IMR-90 (cell line): ENCODE measurements at regions not wholly inside any gene's neighbourhood (a gene's known extent, or its start where the extent isn't known, plus 50 kb on each side); places are given as distances from the start of the nearest gene placed in this dataset.

Experiments used
- ATAC-seq: fragments of 200-7000 bp; cut with Tn5 transposase; 2 replicates; pipeline ENCODE4 v1.9.1; 2020; ENCODE audit warnings: low read depth, mild to moderate bottlenecking, moderate library complexity
- BruUV-seq: library from RNA; stranded (reverse); fragments of 400-500 nt; replicated peaks from 2 replicates; lab custom pipeline; 2021; lab: Mats Ljungman, UMichigan
- CTCF ChIA-PET: fragments of 300-600 bp; formaldehyde crosslinking; extraction: SDS; loops from one replicate; lab custom pipeline; 2021; ENCODE audit warnings: antibody characterized with exemption; lab: Yijun Ruan, JAX
- POLR2A ChIA-PET: fragments of 300-600 bp; sonication (Branson Sonifier 250); formaldehyde crosslinking; loops from one replicate; lab custom pipeline; 2022; ENCODE audit warnings: antibody characterized with exemption; ENCODE audit not compliant: unreplicated experiment; lab: Charles Lee
- DNase-seq: peaks from one replicate; pipeline ENCODE4 v3.0.0; 2013
- H2AFZ ChIP-seq: replicated peaks from 2 replicates; pipeline ENCODE3; 2013; ENCODE audit warnings: low read length, mild to moderate bottlenecking; ENCODE audit not compliant: poor library complexity
- H2AK5ac ChIP-seq: 2 replicates; pipeline ENCODE4 v1.6.1; 2013; ENCODE audit warnings: low read depth, low read length, inconsistent platforms
- H2AK9ac ChIP-seq: replicated peaks from 2 replicates; pipeline ENCODE3; 2013; ENCODE audit warnings: mild to moderate bottlenecking, low read depth, low read length, moderate library complexity; ENCODE audit not compliant: poor library complexity
- H2BK120ac ChIP-seq: 2 replicates; pipeline ENCODE4 v1.6.1; 2013; ENCODE audit warnings: low read depth, low read length, inconsistent platforms
- H2BK15ac ChIP-seq: 3 replicates; pipeline ENCODE4 v1.6.1; 2013; ENCODE audit warnings: low read depth, low read length, inconsistent platforms
- H2BK20ac ChIP-seq: 2 replicates; pipeline ENCODE4 v1.6.1; 2013; ENCODE audit warnings: low read depth, mild to moderate bottlenecking, inconsistent platforms, low read length, moderate library complexity
- H2BK5ac ChIP-seq: 2 replicates; pipeline ENCODE4 v1.6.1; 2013; ENCODE audit warnings: mild to moderate bottlenecking, low read depth, low read length, inconsistent platforms; ENCODE audit not compliant: poor library complexity, severe bottlenecking
- H3K14ac ChIP-seq: replicated peaks from 2 replicates; pipeline ENCODE4 v1.6.1; 2013; ENCODE audit warnings: low read depth, low read length, inconsistent platforms
- H3K18ac ChIP-seq: 2 replicates; pipeline ENCODE4 v1.6.1; 2013; ENCODE audit warnings: low read depth, low read length, control low read depth
- H3K23ac ChIP-seq: 2 replicates; pipeline ENCODE4 v1.6.1; 2013; ENCODE audit warnings: low read depth, low read length, inconsistent platforms
- H3K27ac ChIP-seq: 2 replicates; pipeline ENCODE4 v1.5.1; 2013; ENCODE audit warnings: mild to moderate bottlenecking, control low read depth, low read length; ENCODE audit not compliant: insufficient read depth
- H3K27me3 ChIP-seq: 2 replicates; pipeline ENCODE4 v1.6.1; 2013; ENCODE audit warnings: low read length; ENCODE audit not compliant: control insufficient read depth, insufficient read depth
- H3K36me3 ChIP-seq: 2 replicates; pipeline ENCODE4 v1.6.1; 2013; ENCODE audit warnings: low read length, mixed read lengths; ENCODE audit not compliant: control insufficient read depth, insufficient read depth
- H3K4ac ChIP-seq: 2 replicates; pipeline ENCODE4 v1.6.1; 2013; ENCODE audit warnings: low read depth, low read length, inconsistent platforms
- H3K4me1 ChIP-seq: 2 replicates; pipeline ENCODE4 v1.6.1; 2013; ENCODE audit warnings: low read length, mixed read lengths; ENCODE audit not compliant: control insufficient read depth, insufficient read depth
- H3K4me2 ChIP-seq: 2 replicates; pipeline ENCODE4 v1.6.1; 2013; ENCODE audit warnings: low read depth, mild to moderate bottlenecking, control low read depth, low read length, moderate library complexity
- H3K4me3 ChIP-seq: 2 replicates; pipeline ENCODE4 v1.5.1; 2013; ENCODE audit warnings: low read depth, mild to moderate bottlenecking, control low read depth, low read length, moderate library complexity; ENCODE audit not compliant: insufficient read depth
- H3K56ac ChIP-seq: 2 replicates; pipeline ENCODE4 v1.6.1; 2013; ENCODE audit warnings: low read length, inconsistent platforms; ENCODE audit not compliant: insufficient read depth; ENCODE audit errors: extremely low read depth
- H3K79me1 ChIP-seq, 2 experiments: 2 replicates each; pipeline ENCODE4 v1.6.1; 2013; ENCODE audit warnings: low read length in 2 of 2, inconsistent platforms in 1 of 2, low read depth in 1 of 2
- H3K9ac ChIP-seq: 2 replicates; pipeline ENCODE4 v1.6.1; 2013; ENCODE audit warnings: low read depth, low read length, control low read depth
- H3K9me1 ChIP-seq: 2 replicates; pipeline ENCODE4 v1.6.1; 2013; ENCODE audit warnings: low read length, inconsistent platforms; ENCODE audit not compliant: insufficient read depth
- H3K9me3 ChIP-seq: 2 replicates; pipeline ENCODE4 v1.6.1; 2013; ENCODE audit warnings: low read length; ENCODE audit not compliant: control insufficient read depth, insufficient read depth
- H4K20me1 ChIP-seq: 2 replicates; pipeline ENCODE4 v1.6.1; 2013; ENCODE audit warnings: low read length, inconsistent platforms; ENCODE audit not compliant: insufficient read depth
- H4K5ac ChIP-seq: 2 replicates; pipeline ENCODE4 v1.6.1; 2013; ENCODE audit warnings: mild to moderate bottlenecking, low read depth, low read length, control low read depth
- H4K8ac ChIP-seq, 2 experiments: 2 replicates each; pipeline ENCODE4 v1.6.1; 2013; ENCODE audit warnings: low read depth in 2 of 2, low read length in 2 of 2, control low read depth in 1 of 2, inconsistent platforms in 1 of 2
- H4K91ac ChIP-seq: 2 replicates; pipeline ENCODE4 v1.6.1; 2013; ENCODE audit warnings: low read depth, low read length, inconsistent platforms; ENCODE audit not compliant: insufficient read depth
- BHLHE40 ChIP-seq: fragments of 150-350 bp; IDR thresholded peaks from 2 replicates; pipeline ENCODE4 v1.6.1; 2016; ENCODE audit warnings: mild to moderate bottlenecking, low read depth, low read length
- CEBPB ChIP-seq: IDR thresholded peaks from 2 replicates; pipeline ENCODE4 v1.6.1; 2012; ENCODE audit warnings: low read depth, low read length, improper control_type of control experiment
- CHD1 ChIP-seq: IDR thresholded peaks from 2 replicates; pipeline ENCODE4 v1.6.1; 2012; ENCODE audit warnings: low read depth, low read length, improper control_type of control experiment
- FOS ChIP-seq: fragments of 150-350 bp; IDR thresholded peaks from 2 replicates; pipeline ENCODE4 v1.6.1; 2016; ENCODE audit warnings: low read depth, low read length
- MAFK ChIP-seq: IDR thresholded peaks from 2 replicates; pipeline ENCODE4 v1.6.1; 2012; ENCODE audit warnings: low read depth, low read length, improper control_type of control experiment
- MAZ ChIP-seq: IDR thresholded peaks from 2 replicates; pipeline ENCODE4 v1.6.1; 2012; ENCODE audit warnings: low read depth, mild to moderate bottlenecking, low read length, improper control_type of control experiment, moderate library complexity, borderline replicate concordance
- MXI1 ChIP-seq: IDR thresholded peaks from 2 replicates; pipeline ENCODE4 v1.6.1; 2012; ENCODE audit warnings: low read depth, mild to moderate bottlenecking, low read length, moderate library complexity, borderline replicate concordance
- POLR2A ChIP-seq: IDR thresholded peaks from 2 replicates; pipeline ENCODE4 v1.6.1; 2012; ENCODE audit warnings: mild to moderate bottlenecking, low read depth, low read length
- RAD21 ChIP-seq: IDR thresholded peaks from 2 replicates; pipeline ENCODE4 v1.6.1; 2012; ENCODE audit warnings: low read length, improper control_type of control experiment
- RCOR1 ChIP-seq: IDR thresholded peaks from 2 replicates; pipeline ENCODE4 v1.6.1; 2012; ENCODE audit warnings: mild to moderate bottlenecking, low read length, improper control_type of control experiment; ENCODE audit not compliant: insufficient replicate concordance
- RFX5 ChIP-seq: IDR thresholded peaks from 2 replicates; pipeline ENCODE4 v1.8.0; 2012; ENCODE audit warnings: low read depth, mild to moderate bottlenecking, low read length, moderate library complexity
- SMC3 ChIP-seq: fragments of 150-350 bp; IDR thresholded peaks from 2 replicates; pipeline ENCODE4 v1.6.1; 2016; ENCODE audit warnings: low read depth, mild to moderate bottlenecking, antibody characterized with exemption, low read length, moderate library complexity
- WGBS, 2 experiments: methylation state at CpG; one replicate each; pipeline versions ENCODE4 v1.1.5 to v1.1.7; 2013; ENCODE audit warnings: missing lambda C conversion rate in 2 of 2; ENCODE audit not compliant: insufficient read length in 1 of 2; ENCODE audit errors: extremely low coverage in 2 of 2; 5-methylcytosine and 5-hydroxymethylcytosine counted together
- dilution Hi-C: fragments of 300-500 bp; cut with HindIII; formaldehyde crosslinking; loops from one replicate; pipeline ENCODE4 v1.14.3; 2018; ENCODE audit warnings: low sequenced_read_pairs; ENCODE audit not compliant: unreplicated experiment
- in situ Hi-C: fragments of 300-500 bp; cut with MboI; formaldehyde crosslinking; loops from 3 replicates; pipeline ENCODE4 v1.14.3; 2019; ENCODE audit warnings: low sequenced_read_pairs, inconsistent platforms, mixed read lengths
- intact Hi-C: fragments of 100-400 bp; cut with micrococcal nuclease; formaldehyde crosslinking; loops from 2 replicates; pipeline ENCODE4 v1.10.0; 2022
- TF ChIP-seq, protein P1 (sequence below): fragments of 150-350 bp; IDR thresholded peaks from 2 replicates; pipeline ENCODE4 v1.6.1; 2016; ENCODE audit warnings: low read depth, mild to moderate bottlenecking, low read length, moderate library complexity, borderline replicate concordance
- TF ChIP-seq, protein P2 (sequence below): fragments of 150-350 bp; IDR thresholded peaks from 2 replicates; pipeline ENCODE4 v1.6.1; 2017; ENCODE audit warnings: mild to moderate bottlenecking, antibody characterized with exemption, low read length, low read depth
- TF ChIP-seq, protein P3 (sequence below): conservative IDR thresholded peaks from 2 replicates; pipeline ENCODE4 v1.5.1; 2012; ENCODE audit warnings: mild to moderate bottlenecking, low read depth, low read length, improper control_type of control experiment

DNA sequence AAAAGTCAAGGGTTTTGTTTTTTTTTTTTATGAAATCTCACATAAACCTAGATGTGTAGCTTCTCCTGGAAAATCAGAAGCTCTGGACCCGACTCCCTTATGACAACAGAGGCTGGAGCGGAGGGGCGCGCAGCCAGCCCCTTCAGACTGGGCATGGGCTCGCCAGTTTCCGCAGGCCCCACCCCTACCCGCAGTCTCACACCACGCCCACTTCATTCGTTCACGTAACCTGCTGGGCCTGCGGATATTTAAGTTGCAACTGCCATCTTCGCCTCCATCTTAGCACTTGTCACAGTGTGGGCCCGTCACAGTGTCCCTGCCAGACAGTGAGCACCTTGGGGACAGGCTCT is 111.7 kb upstream of the PTPN1 start:
- Histone ChIP-seq H3K9me1 (peaks cover 7% of the 10 kb centered on the region; the same call in 1 of the 2 replicates), H2BK5ac (no peak overlapping the region), H3K36me3 (no peaks in the 10 kb centered on the region), H3K4me3 (no peak overlapping the region), H2AK5ac (0 out of 2 replicates have a peak overlapping the region, but pooled peaks have one; percentile 26), H4K20me1 (no peaks in the 10 kb centered on the region), H2BK120ac (no peak overlapping the region), H3K9ac (no peak overlapping the region), H2AFZ (no peak overlapping the region), H3K27me3 (no peaks in the 10 kb centered on the region), H4K5ac (no peak overlapping the region), H3K18ac (no peak overlapping the region), H2BK20ac (no peak overlapping the region), H3K23ac (no peak overlapping the region), H3K4me2 (no peak overlapping the region), H3K27ac (no peak overlapping the region), H3K56ac (no peak overlapping the region), H3K9me3 (no peaks in the 10 kb centered on the region), H2AK9ac (peak overlapping the region; percentile 39), H3K4me1 (peaks cover 24% of the 10 kb centered on the region), H4K91ac (no peak overlapping the region), H3K79me1 (no peaks in the 10 kb centered on the region), H2BK15ac (no peak overlapping the region; the same call in 2 of the 3 replicates), H4K8ac (no peak overlapping the region), H3K14ac (no peak overlapping the region), H3K4ac (no peak overlapping the region)
- CTCF ChIA-PET: no interaction called here
- WGBS, 2 experiments: no CpG with 5 or more reads among the region's 13 CpGs
- no peak for ATAC-seq
- dilution Hi-C loops (no loop called here), intact Hi-C loops (no loop called here), in situ Hi-C loops (no loop called here)
- DNase-seq: no peak
- BruUV-seq: no TSS peak
- POLR2A ChIA-PET: no interaction called here
- TF ChIP-seq MXI1 (no peak), CHD1 (no peak), SMC3 (no peak), CEBPB (no peak), RAD21 (no peak), RFX5 (no peak), RCOR1 (no peak), MAZ (no peak), FOS (no peak), POLR2A (no peak), BHLHE40 (no peak), MAFK (no peak)
- TF ChIP-seq, protein P1, sequence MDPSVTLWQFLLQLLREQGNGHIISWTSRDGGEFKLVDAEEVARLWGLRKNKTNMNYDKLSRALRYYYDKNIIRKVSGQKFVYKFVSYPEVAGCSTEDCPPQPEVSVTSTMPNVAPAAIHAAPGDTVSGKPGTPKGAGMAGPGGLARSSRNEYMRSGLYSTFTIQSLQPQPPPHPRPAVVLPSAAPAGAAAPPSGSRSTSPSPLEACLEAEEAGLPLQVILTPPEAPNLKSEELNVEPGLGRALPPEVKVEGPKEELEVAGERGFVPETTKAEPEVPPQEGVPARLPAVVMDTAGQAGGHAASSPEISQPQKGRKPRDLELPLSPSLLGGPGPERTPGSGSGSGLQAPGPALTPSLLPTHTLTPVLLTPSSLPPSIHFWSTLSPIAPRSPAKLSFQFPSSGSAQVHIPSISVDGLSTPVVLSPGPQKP: no peak
- TF ChIP-seq, protein P2, sequence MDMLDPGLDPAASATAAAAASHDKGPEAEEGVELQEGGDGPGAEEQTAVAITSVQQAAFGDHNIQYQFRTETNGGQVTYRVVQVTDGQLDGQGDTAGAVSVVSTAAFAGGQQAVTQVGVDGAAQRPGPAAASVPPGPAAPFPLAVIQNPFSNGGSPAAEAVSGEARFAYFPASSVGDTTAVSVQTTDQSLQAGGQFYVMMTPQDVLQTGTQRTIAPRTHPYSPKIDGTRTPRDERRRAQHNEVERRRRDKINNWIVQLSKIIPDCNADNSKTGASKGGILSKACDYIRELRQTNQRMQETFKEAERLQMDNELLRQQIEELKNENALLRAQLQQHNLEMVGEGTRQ: no peak
- TF ChIP-seq, protein P3, sequence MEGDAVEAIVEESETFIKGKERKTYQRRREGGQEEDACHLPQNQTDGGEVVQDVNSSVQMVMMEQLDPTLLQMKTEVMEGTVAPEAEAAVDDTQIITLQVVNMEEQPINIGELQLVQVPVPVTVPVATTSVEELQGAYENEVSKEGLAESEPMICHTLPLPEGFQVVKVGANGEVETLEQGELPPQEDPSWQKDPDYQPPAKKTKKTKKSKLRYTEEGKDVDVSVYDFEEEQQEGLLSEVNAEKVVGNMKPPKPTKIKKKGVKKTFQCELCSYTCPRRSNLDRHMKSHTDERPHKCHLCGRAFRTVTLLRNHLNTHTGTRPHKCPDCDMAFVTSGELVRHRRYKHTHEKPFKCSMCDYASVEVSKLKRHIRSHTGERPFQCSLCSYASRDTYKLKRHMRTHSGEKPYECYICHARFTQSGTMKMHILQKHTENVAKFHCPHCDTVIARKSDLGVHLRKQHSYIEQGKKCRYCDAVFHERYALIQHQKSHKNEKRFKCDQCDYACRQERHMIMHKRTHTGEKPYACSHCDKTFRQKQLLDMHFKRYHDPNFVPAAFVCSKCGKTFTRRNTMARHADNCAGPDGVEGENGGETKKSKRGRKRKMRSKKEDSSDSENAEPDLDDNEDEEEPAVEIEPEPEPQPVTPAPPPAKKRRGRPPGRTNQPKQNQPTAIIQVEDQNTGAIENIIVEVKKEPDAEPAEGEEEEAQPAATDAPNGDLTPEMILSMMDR: no peak
